GM12873 (cell line): ENCODE measurements at regions not wholly inside any gene's neighbourhood (a gene's known extent, or its start where the extent isn't known, plus 50 kb on each side); places are given as distances from the start of the nearest gene placed in this dataset.

Source experiments
- CTCF ChIP-seq: IDR thresholded peaks from 2 replicates; pipeline ENCODE4 v1.5.1; 2012; ENCODE audit warnings: low read depth, mild to moderate bottlenecking, moderate library complexity, low read length, control low read depth; ENCODE audit not compliant: insufficient read depth; ENCODE audit errors: missing control alignments

- no peak for TF ChIP-seq CTCF
These were observed 609.9 kb downstream of the CCSER2 start for GRCh38 chr10:84938117-84938905.

GRCh38 chr10:84943541-84943940 lies 615.2 kb downstream of the CCSER2 start:
- no peak for TF ChIP-seq CTCF

- TF ChIP-seq CTCF: no peak
These were observed 615.8 kb downstream of the CCSER2 start for GRCh38 chr10:84944187-84944586.

DNA sequence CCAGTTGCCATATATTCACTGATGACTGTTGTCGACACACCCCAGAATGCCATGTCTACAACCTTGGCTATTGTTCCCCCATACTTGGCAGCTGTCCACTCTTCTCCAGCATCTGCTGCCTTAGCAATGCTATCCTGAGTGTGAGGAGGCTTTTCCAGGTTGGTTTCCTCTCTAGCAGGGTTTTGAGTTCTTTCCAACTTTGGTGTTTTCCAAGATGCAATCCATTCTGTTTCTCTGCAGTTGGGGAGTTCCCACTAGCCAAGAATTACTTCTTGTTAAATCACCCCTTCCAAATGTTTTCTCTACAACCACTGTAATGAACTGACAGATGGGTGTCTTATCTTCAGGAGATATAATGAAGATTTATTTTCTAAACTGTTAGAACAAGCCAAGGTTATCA lies 617.4 kb downstream of the CCSER2 start:
- TF ChIP-seq CTCF: no peak

- TF ChIP-seq CTCF: no peak
These were observed 618.5 kb downstream of the CCSER2 start for GRCh38 chr10:84946904-84947303.

DNA sequence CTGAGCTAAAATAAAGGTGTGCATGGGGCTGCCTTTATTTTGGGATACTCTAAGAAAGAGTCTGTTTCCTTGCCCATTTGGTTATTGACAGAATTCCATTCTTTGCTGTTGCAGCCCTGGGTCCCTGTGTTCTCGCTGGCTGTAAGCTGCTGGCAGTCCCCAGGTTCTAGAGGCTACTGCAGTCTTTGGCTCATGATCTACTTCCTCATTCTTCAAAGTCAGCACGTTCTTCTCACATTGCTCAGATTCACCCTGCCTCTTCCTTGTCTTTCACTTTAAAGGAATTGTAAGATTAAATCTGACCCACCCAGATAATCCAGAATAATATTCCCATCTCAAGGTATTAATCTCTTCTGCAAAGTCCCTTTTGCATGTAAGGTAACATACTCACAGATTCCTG lies 620.3 kb downstream of the CCSER2 start:
- TF ChIP-seq CTCF: no peak

GRCh38 chr10:84951616-84952015 lies 623.2 kb downstream of the CCSER2 start:
- TF ChIP-seq CTCF: no peak
